Skeletal muscle tissue (tissue), 3 donors: ENCODE measurements at regions not wholly inside any gene's neighbourhood (a gene's known extent, or its start where the extent isn't known, plus 50 kb on each side); places are given as distances from the start of the nearest gene placed in this dataset.

Source experiments
- H3K27ac ChIP-seq: one replicate; pipeline ENCODE4 v1.7.0; 2013; ENCODE audit warnings: mild to moderate bottlenecking, low read depth, low read length, inconsistent platforms
- H3K27me3 ChIP-seq, 3 donors: one replicate each; pipeline ENCODE4 v1.7.0; 2013; ENCODE audit warnings: low read length in 3 of 3; ENCODE audit not compliant: control insufficient read depth in 3 of 3, insufficient read depth in 3 of 3
- H3K36me3 ChIP-seq, 3 donors: one replicate each; pipeline ENCODE4 v1.7.0; 2013; ENCODE audit warnings: low read length in 3 of 3; ENCODE audit not compliant: control insufficient read depth in 3 of 3, insufficient read depth in 3 of 3
- H3K4me1 ChIP-seq, 3 donors: one replicate each; pipeline ENCODE4 v1.7.0; 2013; ENCODE audit warnings: low read length in 3 of 3, mild to moderate bottlenecking in 3 of 3; ENCODE audit not compliant: control insufficient read depth in 3 of 3, insufficient read depth in 3 of 3
- H3K4me3 ChIP-seq, 3 donors: one replicate each; pipeline ENCODE4 v1.7.0; 2013; ENCODE audit warnings: low read length in 3 of 3
- H3K9ac ChIP-seq, 3 donors: one replicate each; pipeline ENCODE4 v1.7.0; 2013; ENCODE audit warnings: low read length in 3 of 3, mild to moderate bottlenecking in 3 of 3, moderate library complexity in 2 of 3, low read depth in 1 of 3
- H3K9me3 ChIP-seq, 3 donors: one replicate each; pipeline ENCODE4 v1.7.0; 2013; ENCODE audit warnings: low read length in 3 of 3; ENCODE audit not compliant: control insufficient read depth in 3 of 3
- donor health status: Osteomylitis.

DNA sequence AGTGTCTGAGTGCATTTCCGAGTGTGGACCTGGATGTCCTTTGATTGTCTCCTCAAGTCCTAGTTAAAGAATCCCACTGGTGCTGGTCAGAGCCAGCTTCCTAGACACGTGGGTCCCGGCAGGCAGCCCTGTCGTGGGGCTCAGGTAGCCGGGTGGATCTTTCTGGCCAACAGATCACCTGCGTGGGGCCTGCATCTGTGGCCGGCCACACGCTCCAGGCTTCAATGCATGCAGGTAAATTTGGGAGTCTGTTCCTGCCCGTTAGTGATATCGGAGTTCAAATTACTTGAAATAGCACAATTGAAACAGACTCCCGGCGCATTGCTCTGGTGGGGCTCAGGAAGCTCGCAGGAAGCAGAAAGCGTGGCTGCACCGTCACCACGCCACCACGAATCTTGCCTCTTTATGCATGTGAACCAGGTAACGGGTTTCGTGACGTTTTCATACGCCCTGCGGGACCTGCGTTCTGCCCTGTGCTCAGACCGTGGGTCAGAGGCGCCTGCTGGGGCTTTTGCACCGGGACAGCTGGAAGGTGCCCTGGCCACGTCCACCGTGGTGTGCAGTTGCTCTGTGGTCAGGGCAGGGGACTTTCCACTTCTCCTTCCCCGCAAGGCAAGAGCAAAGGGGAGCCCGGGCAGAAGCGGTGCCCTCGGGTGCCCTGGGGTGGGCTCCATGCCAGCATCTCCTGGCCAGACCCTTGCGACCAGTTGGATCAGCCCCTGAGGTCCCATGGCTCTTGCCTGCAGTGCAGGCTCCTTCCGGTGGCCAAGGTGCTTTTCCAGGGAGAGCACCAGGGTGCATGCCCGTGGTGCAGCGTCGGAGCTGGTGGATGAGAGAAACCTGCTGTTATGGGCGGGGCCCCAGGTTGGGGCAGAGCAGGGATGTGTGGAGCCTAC lies 803.5 kb downstream of the BRD1 start:
- Histone ChIP-seq H3K27me3 (peaks cover 0 to 45% (median 29%) of the 10 kb centered on the region in 3 donors), H3K4me3 (no peak overlapping the region), H3K4me1 (no peaks in the 10 kb centered on the region), H3K36me3 (no peaks in the 10 kb centered on the region), H3K9me3 (no peaks in the 10 kb centered on the region), H3K9ac (no peak overlapping the region), H3K27ac (no peak overlapping the region)

DNA sequence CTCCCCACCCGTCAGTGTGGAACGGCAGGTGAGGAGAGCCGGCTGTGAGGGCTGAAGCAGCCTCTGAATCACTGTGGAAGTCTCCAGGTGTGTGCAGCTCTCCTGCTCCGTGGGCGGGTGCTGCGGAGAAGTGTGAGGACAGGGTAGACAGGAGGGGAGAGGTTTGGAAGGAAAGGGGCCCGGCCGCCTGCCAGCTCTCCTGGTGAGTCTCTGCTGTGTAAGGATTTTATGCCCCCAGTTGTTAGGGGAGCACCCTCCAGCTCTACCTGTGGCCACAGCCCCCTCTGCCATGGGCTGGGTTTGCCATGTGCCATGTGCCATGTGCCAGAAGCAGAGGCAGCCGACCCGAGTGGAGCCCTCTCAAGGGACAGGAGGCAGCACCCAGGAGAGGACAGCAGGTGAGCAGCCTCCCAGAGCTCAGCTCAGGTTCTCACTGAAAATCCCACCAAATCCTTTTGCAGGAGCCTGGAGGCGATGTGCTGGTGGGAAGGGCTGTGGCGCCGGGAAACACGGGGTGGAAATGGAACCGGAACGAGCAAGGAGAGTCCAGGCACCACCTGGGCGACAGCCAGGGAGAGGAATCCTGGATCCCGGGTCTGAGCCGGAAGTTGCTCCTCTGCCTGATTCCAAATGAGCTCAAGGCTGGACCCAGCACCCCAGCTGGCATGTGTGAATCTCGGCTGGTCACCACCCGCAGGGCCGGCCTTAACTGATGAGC lies 804.4 kb downstream of the BRD1 start:
- H3K9me3 ChIP-seq: no peaks in the 10 kb centered on the region
- H3K27me3 ChIP-seq: peaks cover 0 to 45% (median 29%) of the 10 kb centered on the region in 3 donors
- H3K9ac ChIP-seq: no peak overlapping the region
- H3K36me3 ChIP-seq: no peaks in the 10 kb centered on the region
- H3K27ac ChIP-seq: no peak overlapping the region
- no peak overlapping the region for H3K4me3 ChIP-seq
- H3K4me1 ChIP-seq: no peaks in the 10 kb centered on the region

DNA sequence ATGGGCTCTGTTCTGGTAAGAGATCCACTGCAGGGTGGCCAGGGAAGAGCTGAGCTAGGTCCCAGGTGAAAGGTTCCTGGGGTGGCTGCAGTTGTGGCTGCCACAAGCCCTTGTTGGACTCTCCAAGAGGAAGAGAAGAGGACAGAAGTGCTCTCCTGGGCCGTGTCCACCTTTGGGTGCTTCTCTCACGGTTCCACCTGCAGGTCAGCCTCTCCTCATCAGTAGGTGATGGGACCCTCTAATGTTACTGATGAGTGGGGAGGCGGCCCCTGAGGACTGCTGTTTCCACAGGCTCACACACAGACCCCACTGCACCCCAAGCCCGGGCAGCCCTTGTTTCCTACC lies 804.9 kb downstream of the BRD1 start:
- no peaks in the 10 kb centered on the region for H3K9me3 ChIP-seq
- no peak overlapping the region for H3K9ac ChIP-seq
- peaks cover 0 to 40% (median 24%) of the 10 kb centered on the region in 3 donors for H3K27me3 ChIP-seq
- H3K36me3 ChIP-seq: no peaks in the 10 kb centered on the region
- H3K27ac ChIP-seq: no peak overlapping the region
- no peak overlapping the region for H3K4me3 ChIP-seq
- no peaks in the 10 kb centered on the region for H3K4me1 ChIP-seq

DNA sequence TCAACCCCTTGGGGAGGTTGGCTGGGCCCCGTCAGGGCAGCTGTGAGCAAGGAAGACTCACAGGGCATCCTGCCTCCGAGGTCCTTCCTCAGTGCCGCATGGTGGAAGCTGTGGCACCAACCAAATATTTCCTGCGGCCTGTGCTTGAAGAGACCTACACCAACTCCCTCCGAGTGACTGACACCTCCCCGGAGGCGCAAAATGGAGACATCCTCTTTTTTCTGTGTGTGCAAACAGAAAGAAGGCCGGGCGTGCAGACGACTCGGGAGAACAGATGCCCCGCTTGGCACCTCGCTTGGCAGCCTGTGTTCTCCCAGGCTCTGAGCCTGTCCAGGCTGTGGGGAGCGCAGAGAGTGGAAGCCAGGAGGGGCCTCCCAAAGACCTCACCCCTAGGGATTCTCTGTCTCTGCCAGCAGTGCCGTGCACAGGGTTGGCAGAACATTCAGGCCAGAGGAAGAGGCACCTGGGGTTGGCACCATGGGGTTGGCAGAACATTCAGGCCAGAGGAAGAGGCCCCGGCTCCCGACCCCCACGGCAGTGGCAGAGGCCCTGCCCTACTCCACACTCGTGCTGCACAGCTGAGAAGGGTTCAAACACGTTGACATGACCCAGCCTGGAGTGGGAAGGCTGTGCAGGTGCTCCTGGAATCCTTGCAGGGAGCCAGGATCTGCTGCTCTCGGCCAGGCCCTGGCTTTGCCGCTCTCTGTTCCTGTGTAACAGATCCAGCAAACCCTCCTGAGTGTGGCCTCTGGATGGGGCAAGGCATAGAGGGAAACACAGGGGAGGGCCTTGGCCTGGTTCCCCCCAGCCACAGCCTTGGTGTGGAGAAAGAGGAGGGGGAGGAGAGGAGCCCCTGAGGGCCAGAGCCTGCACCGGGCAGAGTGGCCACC lies 805.5 kb downstream of the BRD1 start:
- no peaks in the 10 kb centered on the region for H3K36me3 ChIP-seq
- H3K9me3 ChIP-seq: no peaks in the 10 kb centered on the region
- no peak overlapping the region for H3K27ac ChIP-seq
- peaks cover 0 to 36% (median 20%) of the 10 kb centered on the region in 3 donors for H3K27me3 ChIP-seq
- H3K4me1 ChIP-seq: no peaks in the 10 kb centered on the region
- H3K4me3 ChIP-seq: no peak overlapping the region
- H3K9ac ChIP-seq: no peak overlapping the region

DNA sequence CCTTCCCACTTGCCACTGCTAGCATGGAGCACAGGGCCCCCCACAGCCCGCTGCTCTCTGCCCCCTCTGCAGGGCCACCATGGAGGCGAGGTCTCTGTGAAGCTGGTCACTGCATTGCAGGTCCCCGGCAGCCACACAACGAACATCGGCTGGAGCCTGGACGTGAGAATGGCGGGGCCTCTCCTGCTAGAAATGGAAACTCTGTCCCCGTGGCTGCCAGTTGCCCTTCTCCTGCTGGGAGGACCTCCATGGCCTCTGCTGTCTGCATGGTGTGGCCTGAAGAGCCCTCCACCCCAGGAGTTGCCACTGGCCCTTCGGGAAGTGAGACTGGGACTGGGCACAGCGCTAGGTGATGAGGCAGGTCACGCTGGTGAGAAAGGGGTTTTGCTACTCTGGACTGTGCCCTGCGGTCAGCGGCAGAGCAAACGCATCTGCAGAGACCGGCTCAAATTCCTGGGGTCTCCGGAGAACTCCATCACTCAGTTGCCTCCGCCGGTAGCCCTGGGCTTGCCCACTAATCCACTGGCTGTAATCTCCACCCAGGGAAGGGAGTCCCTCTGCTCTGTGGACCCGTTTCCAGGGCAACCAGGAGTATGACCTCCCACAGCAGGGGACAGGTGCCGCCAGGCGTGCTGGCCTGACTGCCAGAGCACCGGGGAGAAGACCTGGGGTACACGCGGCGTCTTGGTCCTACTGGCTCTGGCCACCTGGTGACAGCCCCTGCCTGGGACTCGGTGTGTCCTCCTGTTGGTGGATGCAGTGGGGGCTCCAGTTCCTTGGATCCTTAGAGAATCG lies 806.3 kb downstream of the BRD1 start:
- Histone ChIP-seq H3K4me3 (no peak overlapping the region), H3K9me3 (no peaks in the 10 kb centered on the region), H3K27me3 (peaks cover 0 to 29% (median 18%) of the 10 kb centered on the region in 3 donors), H3K36me3 (no peaks in the 10 kb centered on the region), H3K4me1 (no peaks in the 10 kb centered on the region), H3K27ac (no peak overlapping the region), H3K9ac (no peak overlapping the region)

DNA sequence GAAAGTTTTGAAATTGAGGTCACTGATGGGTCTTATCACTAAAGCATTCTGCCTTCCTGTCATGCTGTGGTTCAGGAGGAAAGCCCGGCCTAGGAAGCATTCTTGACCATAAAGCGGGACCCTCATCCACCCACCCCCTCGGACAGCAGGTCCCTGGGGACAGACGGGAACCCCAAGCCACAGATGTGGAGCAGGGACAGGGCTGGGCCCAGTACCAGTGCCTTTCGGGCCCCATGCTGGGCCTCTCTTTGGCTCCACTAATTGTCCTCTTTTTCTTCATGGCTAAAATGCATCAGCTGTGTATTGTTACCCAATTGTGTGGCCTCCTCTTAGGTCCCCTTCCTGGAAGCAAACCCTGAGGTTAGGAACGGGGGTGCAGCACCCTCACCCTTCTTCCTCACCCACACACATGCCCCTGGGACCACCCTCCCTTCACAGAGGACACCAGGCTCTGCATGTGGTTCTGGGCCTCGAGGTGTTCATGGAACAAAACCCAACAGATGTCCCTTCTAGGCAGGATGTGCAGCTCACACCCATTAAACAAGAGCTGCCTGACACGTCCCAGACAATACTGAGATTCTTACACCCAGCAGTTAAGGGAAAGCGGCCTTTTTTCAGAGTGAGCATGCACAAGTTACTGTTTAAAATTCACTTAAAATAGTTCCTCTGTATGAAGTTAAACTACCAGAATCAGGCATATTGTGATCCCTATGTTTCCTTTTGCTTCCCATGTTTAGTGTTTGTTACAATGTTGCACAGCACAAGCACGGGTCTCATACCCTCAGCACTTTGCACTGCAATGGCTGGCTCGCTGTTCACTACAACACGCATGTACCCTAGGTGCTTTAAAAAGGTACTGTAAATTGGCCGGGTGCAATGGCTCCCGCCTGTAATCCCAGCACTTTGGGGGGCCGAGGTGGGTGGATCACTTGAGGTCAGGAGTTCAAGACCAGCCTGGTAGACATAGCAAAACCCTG lies 807.6 kb downstream of the BRD1 start:
- no peaks in the 10 kb centered on the region for H3K4me1 ChIP-seq
- H3K36me3 ChIP-seq: no peaks in the 10 kb centered on the region
- no peaks in the 10 kb centered on the region for H3K9me3 ChIP-seq
- H3K9ac ChIP-seq: no peak overlapping the region
- H3K4me3 ChIP-seq: no peak overlapping the region
- H3K27me3 ChIP-seq: peaks cover 0 to 27% (median 10%) of the 10 kb centered on the region in 3 donors
- no peak overlapping the region for H3K27ac ChIP-seq

DNA sequence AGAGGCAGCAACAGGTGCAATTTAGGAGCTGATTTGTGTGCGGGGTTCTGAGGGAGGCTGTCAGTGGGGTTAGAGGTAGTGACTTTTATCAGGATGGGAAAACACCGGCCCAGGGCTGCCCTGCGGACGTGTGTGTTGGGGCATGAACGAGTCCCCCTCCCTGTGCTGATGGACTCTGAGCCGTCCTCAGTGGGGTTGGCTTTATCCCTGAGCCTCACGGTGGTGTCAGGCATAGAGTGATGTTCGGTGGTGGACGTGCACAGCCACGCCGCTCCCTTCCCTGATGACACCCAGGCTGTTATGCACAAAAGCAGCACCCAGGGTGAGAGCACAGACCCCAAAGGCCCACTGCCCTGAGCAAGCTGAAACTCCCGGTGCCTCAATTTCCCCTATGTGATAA lies 809.1 kb downstream of the BRD1 start:
- Histone ChIP-seq H3K27me3 (peaks cover 3 to 30% (median 3%) of the 10 kb centered on the region in 3 donors), H3K4me3 (no peak overlapping the region), H3K36me3 (no peaks in the 10 kb centered on the region), H3K9me3 (no peaks in the 10 kb centered on the region), H3K9ac (no peak overlapping the region), H3K27ac (no peak overlapping the region), H3K4me1 (no peaks in the 10 kb centered on the region)

DNA sequence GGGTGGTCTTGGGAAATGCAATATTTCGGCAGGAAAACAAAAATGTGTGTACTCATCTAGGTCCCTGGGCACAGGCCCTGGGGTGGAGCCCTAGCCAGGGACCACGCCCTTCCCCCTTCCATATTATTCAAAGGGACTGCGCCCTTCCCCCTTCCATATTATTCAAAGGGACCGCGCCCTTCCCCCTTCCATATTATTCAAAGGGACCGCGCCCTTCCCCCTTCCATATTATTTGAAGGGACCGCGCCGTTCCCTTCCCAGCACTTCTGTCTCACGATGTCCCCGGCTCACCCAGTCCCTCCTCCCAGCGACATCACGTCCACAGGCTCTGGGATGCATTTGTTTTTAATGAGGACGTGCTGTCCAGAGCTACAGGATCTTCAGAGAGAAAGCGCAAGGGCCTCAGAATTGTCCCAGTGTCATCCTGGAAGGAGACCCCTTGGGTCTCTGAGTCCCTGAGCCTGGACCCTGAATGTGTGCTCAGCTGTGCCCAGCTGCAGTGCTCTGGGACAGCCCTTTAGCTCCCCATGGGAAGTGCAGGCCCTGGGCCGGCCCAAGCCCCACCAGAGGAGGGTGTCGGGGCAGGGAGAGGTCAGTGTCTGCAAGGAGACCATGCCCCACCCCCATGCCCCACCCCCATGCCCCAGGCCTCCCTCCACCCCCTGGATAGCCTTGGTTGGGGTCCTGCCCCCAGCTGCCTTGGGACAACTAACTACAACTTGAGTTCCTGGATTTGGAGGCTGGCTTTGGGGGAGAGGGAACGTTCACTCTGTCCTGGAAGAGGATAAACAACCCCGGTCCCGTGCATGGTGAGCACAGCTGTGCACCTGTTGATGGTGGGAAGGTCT lies 810.0 kb downstream of the BRD1 start:
- no peak overlapping the region for H3K9ac ChIP-seq
- H3K4me1 ChIP-seq: no peaks in the 10 kb centered on the region
- H3K27me3 ChIP-seq: peaks cover 3 to 24% (median 3%) of the 10 kb centered on the region in 3 donors
- H3K9me3 ChIP-seq: no peaks in the 10 kb centered on the region
- H3K36me3 ChIP-seq: no peaks in the 10 kb centered on the region
- H3K27ac ChIP-seq: no peak overlapping the region
- H3K4me3 ChIP-seq: no peak overlapping the region
